GM19023 (cell line): ENCODE measurements at regions not wholly inside any gene's neighbourhood (a gene's known extent, or its start where the extent isn't known, plus 50 kb on each side); places are given as distances from the start of the nearest gene placed in this dataset.

Experiments used
- ATAC-seq: cut with Tn5 transposase; IDR thresholded peaks from one replicate; pipeline ENCODE4 v1.9.1; 2021; ENCODE audit warnings: mild to moderate bottlenecking, moderate library complexity; ENCODE audit not compliant: unreplicated experiment

- ATAC-seq = no peak
Observed at GRCh38 chr11:25943777-25944661, 387.9 kb upstream of the ANO3 start.

GRCh38 chr11:25949918-25950317 lies 382.0 kb upstream of the ANO3 start:
- no peak for ATAC-seq

- ATAC-seq = no peak
Observed at GRCh38 chr11:25953006-25953405, 378.9 kb upstream of the ANO3 start.

GRCh38 chr11:25958045-25958444 lies 373.9 kb upstream of the ANO3 start:
- ATAC-seq = no peak

GRCh38 chr11:25961539-25961938 lies 370.4 kb upstream of the ANO3 start:
- ATAC-seq = no peak

- no peak for ATAC-seq
Observed at GRCh38 chr11:25970726-25971508, 361.0 kb upstream of the ANO3 start.

- no peak for ATAC-seq
Observed at GRCh38 chr11:25980091-25980490, 351.8 kb upstream of the ANO3 start.

GRCh38 chr11:25981998-25982397 lies 349.9 kb upstream of the ANO3 start:
- ATAC-seq = peak; percentile 98

GRCh38 chr11:25983280-25983679 lies 348.6 kb upstream of the ANO3 start:
- ATAC-seq = no peak

GRCh38 chr11:25988178-25988577 lies 343.8 kb upstream of the ANO3 start:
- no peak for ATAC-seq

- ATAC-seq = no peak
Observed at GRCh38 chr11:25990406-25990805, 341.5 kb upstream of the ANO3 start.

GRCh38 chr11:25991476-25991875 lies 340.5 kb upstream of the ANO3 start:
- ATAC-seq = no peak

GRCh38 chr11:25992294-25992693 lies 339.6 kb upstream of the ANO3 start:
- ATAC-seq = no peak

- ATAC-seq = no peak
Observed at GRCh38 chr11:25993016-25993415, 338.9 kb upstream of the ANO3 start.

GRCh38 chr11:26011474-26011873 lies 320.5 kb upstream of the ANO3 start:
- no peak for ATAC-seq

GRCh38 chr11:26014456-26015115 lies 317.3 kb upstream of the ANO3 start:
- ATAC-seq = no peak

GRCh38 chr11:26017322-26017860 lies 314.5 kb upstream of the ANO3 start:
- ATAC-seq = no peak

GRCh38 chr11:26017903-26018302 lies 314.0 kb upstream of the ANO3 start:
- no peak for ATAC-seq

- ATAC-seq = no peak
Observed at GRCh38 chr11:26018336-26018735, 313.6 kb upstream of the ANO3 start.

- no peak for ATAC-seq
Observed at GRCh38 chr11:26019386-26019785, 312.5 kb upstream of the ANO3 start.

- ATAC-seq = no peak
Observed at GRCh38 chr11:26021017-26021416, 310.9 kb upstream of the ANO3 start.
